Uterus (tissue), 2 donors: ENCODE measurements at regions not wholly inside any gene's neighbourhood (a gene's known extent, or its start where the extent isn't known, plus 50 kb on each side); places are given as distances from the start of the nearest gene placed in this dataset.

Source experiments
- CTCF ChIP-seq, 4 experiments: fragments of 200-600 bp in 2 of 4; fragments of 450-650 bp in 2 of 4; sonication (generic) in 2 of 4; IDR thresholded peaks; one replicate each; pipeline ENCODE4 v1.5.1; 2016 to 2019; ENCODE audit warnings: antibody characterized with exemption in 4 of 4, mild to moderate bottlenecking in 2 of 4, moderate library complexity in 1 of 4
- POLR2A ChIP-seq, 2 donors: fragments of 450-650 bp; IDR thresholded peaks; one replicate each; pipeline ENCODE4 v1.6.1; 2016; ENCODE audit warnings: antibody characterized with exemption in 2 of 2, mild to moderate bottlenecking in 1 of 2, moderate library complexity in 1 of 2

GRCh38 chr5:68818870-68819269 lies 274.9 kb upstream of the SLC30A5 start:
- no peak for TF ChIP-seq POLR2A (IDR thresholded peaks at IDR 0.05)
- TF ChIP-seq CTCF (IDR thresholded peaks at IDR 0.05): no peak
